Stimulated activated CD8-positive, alpha-beta memory T cell treated with anti-CD3 and anti-CD28 coated beads, Interleukin-4, amount 100 ng/mL, for 48 hours (primary cell): ENCODE measurements at regions not wholly inside any gene's neighbourhood (a gene's known extent, or its start where the extent isn't known, plus 50 kb on each side); places are given as distances from the start of the nearest gene placed in this dataset.

Experiments
- DNase-seq: peaks from one replicate; pipeline ENCODE4 v3.0.0-alpha.2; 2020

GRCh38 chr11:64457416-64458010, 98.2 kb upstream of the SLC22A11 start:
- no peak for DNase-seq

GRCh38 chr11:64458997-64459396, 96.7 kb upstream of the SLC22A11 start:
- DNase-seq = no peak

- DNase-seq = no peak
Measured at GRCh38 chr11:64459609-64460008, 96.1 kb upstream of the SLC22A11 start.

- no peak for DNase-seq
Measured at GRCh38 chr11:64461081-64461480, 94.7 kb upstream of the SLC22A11 start.

GRCh38 chr11:64466115-64466718, 89.5 kb upstream of the SLC22A11 start:
- DNase-seq = peak; percentile 5

- no peak for DNase-seq
Measured at GRCh38 chr11:64469288-64469687, 86.5 kb upstream of the SLC22A11 start.

- DNase-seq = no peak
Measured at GRCh38 chr11:64472593-64473455, 82.9 kb upstream of the SLC22A11 start.

GRCh38 chr11:64474680-64475079, 81.1 kb upstream of the SLC22A11 start:
- DNase-seq = no peak

- no peak for DNase-seq
Measured at GRCh38 chr11:64475145-64475544, 80.6 kb upstream of the SLC22A11 start.

- DNase-seq = no peak
Measured at GRCh38 chr11:64476881-64477280, 78.9 kb upstream of the SLC22A11 start.

GRCh38 chr11:64477675-64478074, 78.1 kb upstream of the SLC22A11 start:
- no peak for DNase-seq

- no peak for DNase-seq
Measured at GRCh38 chr11:64482588-64482987, 73.2 kb upstream of the SLC22A11 start.

- DNase-seq = no peak
Measured at GRCh38 chr11:64484191-64485022, 71.3 kb upstream of the SLC22A11 start.

GRCh38 chr11:64485074-64485473, 70.7 kb upstream of the SLC22A11 start:
- DNase-seq = no peak

GRCh38 chr11:64489831-64490441, 65.8 kb upstream of the SLC22A11 start:
- DNase-seq = peak; percentile 77

GRCh38 chr11:64490562-64491216, 65.1 kb upstream of the SLC22A11 start:
- DNase-seq = peak; percentile 32

GRCh38 chr11:64492561-64492960, 63.2 kb upstream of the SLC22A11 start:
- no peak for DNase-seq

GRCh38 chr11:64498136-64498535, 57.6 kb upstream of the SLC22A11 start:
- DNase-seq = no peak

- no peak for DNase-seq
Measured at GRCh38 chr11:64499261-64500004, 56.3 kb upstream of the SLC22A11 start.

- DNase-seq = no peak
Measured at GRCh38 chr11:64500176-64501013, 55.3 kb upstream of the SLC22A11 start.
